Right hindlimb (tissue), 1 donor: ENCODE measurements at regions not wholly inside any gene's neighbourhood (a gene's known extent, or its start where the extent isn't known, plus 50 kb on each side); places are given as distances from the start of the nearest gene placed in this dataset.
"Not testable (repeated sequence)": the region's sequence is repeated elsewhere in the genome, so short reads cannot be mapped to it uniquely, and the experiment has no call there.

Experiments
- DNase-seq: peaks from one replicate; pipeline ENCODE4 v3.0.0-alpha.2; 2018

GRCh38 chr9:113705306-113705927, 170.7 kb upstream of the ZNF618 start:
- DNase-seq: no peak

DNA sequence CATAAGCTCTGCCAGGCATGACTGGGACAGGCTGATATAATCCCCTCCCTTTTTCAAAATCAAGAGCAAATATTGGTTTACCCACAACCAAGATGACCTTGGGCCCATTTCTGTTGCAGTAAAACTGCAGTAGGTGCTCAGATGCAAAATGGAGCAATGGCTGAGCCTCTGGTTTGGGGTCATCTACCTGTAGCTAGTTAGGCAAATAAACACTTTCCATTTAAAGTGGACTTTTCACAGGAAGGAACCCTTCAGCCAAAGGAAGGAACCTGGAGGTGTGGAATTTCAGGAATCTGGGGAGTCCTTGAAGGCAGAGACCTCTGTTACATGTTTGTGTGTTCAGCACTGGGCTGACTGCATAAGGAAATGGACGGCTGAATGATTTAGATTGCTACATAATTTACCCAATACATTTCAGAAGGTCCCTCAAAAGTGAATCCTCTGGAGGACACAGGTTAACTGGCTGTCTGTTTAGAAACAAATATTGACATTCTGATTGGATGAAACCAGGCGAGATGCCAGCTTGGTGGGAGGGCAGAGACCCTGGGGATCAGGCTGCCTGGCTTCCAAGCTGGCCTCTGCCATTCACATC, 170.1 kb upstream of the ZNF618 start:
- DNase-seq: no peak

DNA sequence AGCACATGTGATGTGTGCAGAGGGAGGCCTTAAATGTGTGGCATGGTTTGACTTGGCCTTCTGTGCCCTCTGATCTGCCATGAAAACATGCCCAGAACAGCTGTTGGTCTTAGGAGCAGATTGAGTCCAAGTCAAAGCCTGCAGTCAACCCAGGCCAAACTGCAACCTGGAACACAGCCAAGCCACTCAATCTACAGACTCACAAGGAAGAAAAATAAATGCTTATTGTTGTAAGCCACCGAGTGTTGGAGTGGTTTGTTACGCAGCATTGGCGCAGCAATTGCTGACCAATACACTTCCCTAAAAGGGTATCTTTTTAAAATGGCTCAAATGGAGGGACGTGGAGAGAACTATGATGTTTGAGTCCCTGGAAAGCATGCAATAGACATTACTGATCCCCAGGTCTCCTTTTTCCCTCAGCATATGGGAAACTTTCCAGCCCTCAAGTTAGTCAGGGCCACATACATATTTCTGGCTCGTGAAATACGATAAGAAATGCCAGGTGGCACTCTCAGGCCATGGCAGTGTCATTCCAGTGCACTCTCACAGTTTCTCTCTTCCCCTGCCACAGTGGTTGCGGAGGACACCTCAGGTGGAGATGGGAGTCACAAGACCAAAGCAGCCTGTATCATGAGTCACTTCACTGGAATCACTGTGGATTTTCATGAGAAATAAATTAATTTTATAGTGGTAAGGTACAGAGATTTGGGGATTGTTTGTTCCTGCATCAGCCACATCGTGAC, 168.0 kb upstream of the ZNF618 start:
- no peak for DNase-seq

DNA sequence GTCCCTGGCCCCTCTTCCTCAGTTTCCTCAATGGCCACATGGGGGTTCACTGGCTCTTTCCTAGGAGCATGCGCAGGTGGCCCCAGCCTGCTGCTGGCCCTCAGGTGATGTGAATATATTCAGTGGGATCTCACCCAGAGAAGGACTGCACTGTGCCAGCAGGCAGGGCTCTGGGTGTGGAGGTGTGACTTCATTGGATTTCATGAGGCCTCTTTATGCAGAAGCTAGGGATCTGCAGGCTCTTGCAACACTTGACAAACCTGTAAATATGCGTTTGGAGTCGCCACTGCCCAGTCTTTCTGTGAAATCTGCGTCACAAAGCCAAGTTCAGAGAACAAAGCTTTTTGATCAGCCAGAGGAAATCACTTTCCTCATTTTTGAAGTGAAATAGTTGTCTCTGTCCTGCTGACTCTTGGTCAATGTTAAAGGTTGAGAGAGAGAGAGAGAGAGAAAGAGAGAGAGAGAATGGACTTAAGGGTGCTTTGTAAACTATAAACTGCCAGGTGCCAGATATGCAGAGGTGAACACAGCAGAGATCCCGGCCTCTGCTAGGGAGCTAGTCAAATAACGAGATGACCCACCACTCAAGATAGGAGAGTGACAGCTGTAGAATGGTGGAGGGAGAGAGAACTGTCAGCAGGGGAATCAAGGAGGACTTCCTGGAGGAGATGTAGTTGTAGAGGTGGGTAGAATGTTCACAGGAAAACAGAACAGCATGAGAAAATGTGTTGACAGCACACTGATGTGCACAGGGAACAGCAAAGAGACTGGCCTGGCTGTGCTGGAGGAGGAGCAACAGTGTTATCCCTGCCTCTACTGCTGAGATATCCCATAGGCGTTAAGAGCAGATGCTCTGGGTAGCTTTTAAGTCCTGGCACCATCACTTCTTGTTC, 167.0 kb upstream of the ZNF618 start:
- DNase-seq: no peak

GRCh38 chr9:113709721-113710120, 166.4 kb upstream of the ZNF618 start:
- no peak for DNase-seq

DNA sequence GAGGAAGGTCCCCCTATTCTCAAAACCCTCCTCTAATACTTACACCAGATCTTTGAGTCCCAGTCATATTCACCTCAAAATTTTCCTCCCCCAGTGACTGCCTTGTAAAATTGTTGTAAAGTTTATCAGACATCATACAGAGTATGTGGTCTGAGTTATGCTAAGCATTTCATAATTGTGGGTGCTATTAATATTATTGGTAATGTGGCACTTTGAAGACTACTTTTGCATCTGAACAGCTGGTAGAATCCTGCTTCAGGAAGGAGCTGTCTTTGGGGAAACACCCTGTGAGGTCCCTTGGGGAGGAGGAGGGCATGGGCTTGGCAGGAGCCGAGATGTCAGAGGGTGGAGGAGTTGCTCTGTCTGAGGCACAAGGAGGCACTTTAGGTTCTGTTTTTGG, 164.9 kb upstream of the ZNF618 start:
- no peak for DNase-seq

- DNase-seq: no peak
Measured at GRCh38 chr9:113712053-113712452, 164.1 kb upstream of the ZNF618 start.

- DNase-seq: no peak
Measured at GRCh38 chr9:113715086-113715485, 161.0 kb upstream of the ZNF618 start.

DNA sequence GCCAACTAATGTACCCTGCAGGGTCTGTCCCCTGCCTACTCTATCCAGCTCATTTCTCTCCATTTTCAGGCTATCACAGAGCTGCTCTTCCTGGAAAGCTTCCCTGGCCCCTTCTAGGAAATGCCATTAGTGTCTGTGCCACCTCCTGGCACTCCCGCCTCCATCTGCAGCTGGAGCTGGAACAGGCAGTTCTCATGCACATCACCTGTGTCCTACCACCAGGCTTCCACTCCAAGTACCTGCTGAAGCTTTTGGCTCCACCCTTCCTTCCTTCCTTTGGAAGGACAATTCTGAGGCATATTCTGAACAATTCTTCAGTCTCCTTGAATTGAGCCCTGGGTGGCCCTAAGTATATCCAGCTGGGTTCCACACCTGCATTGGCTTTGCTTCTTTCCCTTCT, 156.2 kb upstream of the ZNF618 start:
- DNase-seq: no peak

- no peak for DNase-seq
Measured at GRCh38 chr9:113720495-113720894, 155.6 kb upstream of the ZNF618 start.

DNA sequence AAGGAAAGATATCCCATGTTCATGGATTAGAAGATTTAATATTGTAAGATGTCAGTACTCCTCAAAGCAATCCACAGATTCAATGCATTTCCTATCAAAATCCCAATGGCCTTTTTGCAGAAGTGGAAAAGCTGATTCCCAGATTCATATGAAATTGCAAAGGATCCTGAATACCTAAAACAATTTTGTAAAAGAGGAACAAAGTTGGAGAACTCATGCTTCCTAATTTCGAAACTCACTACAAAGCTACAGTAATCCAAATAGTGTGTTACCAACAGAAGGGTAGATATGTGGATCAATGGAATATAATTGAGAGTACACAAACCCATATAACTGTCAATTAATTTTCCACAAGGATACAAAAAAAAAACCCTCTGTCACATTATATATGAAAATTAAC, 154.3 kb upstream of the ZNF618 start:
- DNase-seq: no peak

GRCh38 chr9:113724202-113724601, 151.9 kb upstream of the ZNF618 start:
- no peak for DNase-seq

GRCh38 chr9:113728989-113729388, 147.1 kb upstream of the ZNF618 start:
- DNase-seq: no peak

DNA sequence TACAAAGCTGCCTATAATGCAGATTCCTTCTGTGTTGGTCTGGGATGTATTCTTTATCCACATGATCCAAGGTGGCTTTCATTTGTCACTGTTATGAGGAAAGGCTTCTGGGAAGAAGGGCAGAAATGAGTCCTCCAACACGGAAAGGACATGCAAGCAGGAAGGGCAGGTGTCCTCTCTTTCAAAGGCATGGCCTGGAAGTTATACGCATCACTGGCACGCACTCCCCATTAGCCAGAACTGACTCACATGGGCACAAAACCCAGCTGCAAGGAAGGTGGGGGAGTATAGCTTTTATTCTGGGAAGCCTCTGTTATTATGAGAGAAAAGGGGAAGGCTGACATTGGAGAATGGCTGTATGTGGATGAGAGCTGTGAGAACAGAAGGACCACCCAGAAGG, 141.3 kb upstream of the ZNF618 start:
- no peak for DNase-seq

DNA sequence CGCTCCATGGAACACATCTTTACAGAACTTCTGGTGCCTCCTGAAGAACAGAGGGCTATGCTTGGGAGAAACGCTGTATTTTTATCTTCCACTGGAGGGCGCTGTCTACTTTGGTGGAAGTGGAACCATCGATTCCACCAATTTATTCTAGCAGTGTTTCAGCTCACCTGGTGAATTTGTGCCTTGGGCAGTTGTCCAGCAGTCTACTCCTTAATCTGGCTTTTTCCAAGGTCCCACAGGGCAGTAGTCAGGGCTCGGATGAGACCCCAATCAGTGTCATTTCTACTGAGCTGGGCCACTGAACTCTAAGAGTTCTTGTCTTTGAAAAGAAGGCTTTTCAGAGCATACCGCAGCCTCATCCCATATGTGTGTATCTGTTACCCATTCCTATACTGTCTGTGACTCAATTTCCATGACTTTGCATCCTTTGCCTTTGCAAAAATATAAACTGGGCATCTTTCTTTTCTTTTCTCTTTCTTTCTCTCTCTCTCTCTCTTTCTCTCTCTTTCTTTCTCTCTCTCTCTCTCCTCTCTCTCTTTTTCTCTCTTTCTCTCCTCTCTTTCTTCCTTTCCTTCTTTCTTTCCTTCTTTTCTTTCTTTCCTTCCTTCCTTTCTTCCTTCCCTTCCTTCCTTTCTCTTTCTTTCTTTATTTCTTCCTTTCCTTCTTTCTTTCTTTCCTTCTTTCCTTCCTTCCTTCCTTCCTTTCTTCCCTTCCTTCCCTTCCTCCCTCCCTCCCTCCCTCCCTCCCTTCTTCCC, 138.4 kb upstream of the ZNF618 start:
- peak; percentile 59 for DNase-seq

DNA sequence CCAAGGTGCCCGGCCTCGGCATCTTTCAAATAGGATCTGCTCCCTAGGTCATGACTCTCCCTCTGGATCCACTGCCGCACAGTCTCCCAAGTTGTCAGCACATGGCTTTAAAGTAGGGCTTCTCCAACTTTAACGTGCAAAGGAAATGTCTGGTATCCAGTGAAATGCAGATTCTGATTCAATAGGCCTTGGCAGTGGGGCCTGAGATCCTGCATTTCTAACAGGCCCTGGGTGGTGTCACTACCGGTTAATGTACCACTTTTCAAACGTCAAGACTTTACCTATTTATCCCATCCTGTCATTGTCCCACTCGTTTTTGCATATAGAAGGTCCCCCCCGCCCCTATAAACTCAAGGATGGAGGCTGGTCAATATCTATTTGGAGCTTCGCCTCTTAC, 137.6 kb upstream of the ZNF618 start:
- no peak for DNase-seq

DNA sequence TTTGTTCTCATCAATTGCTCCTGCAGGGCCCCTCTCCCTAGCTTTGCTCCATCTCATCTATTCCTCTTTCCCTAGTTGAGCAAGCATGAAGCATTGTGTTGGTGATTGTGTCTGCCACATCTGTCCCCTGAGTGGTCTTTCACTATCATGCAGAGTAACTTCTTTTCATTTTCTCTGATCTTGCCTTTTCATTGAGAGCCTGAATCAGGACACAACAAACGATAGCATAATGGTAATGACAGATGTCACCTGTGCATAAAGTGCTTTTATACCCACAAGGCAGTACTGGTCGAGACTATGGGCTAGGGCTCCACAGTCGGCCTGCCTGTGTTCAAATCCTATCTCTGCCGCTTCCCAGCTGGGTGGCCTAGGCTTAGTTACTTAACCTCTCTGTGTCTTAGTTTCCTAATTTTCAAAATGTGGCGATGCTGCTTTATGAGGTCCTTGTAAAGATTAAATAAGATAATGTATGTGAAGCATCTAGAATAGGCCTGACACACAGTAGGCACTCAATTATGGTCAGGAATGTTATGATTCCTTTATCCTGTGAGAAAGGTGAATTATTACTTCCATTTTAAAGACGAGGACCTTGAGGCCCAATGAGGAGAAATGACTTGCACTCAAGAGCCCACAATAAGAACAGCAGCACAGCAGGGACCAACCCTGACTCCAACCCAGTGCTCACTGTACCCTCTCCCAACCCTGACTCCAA, 137.1 kb upstream of the ZNF618 start:
- DNase-seq: no peak

GRCh38 chr9:113739605-113740507, 136.3 kb upstream of the ZNF618 start:
- DNase-seq: not testable (repeated sequence)

DNA sequence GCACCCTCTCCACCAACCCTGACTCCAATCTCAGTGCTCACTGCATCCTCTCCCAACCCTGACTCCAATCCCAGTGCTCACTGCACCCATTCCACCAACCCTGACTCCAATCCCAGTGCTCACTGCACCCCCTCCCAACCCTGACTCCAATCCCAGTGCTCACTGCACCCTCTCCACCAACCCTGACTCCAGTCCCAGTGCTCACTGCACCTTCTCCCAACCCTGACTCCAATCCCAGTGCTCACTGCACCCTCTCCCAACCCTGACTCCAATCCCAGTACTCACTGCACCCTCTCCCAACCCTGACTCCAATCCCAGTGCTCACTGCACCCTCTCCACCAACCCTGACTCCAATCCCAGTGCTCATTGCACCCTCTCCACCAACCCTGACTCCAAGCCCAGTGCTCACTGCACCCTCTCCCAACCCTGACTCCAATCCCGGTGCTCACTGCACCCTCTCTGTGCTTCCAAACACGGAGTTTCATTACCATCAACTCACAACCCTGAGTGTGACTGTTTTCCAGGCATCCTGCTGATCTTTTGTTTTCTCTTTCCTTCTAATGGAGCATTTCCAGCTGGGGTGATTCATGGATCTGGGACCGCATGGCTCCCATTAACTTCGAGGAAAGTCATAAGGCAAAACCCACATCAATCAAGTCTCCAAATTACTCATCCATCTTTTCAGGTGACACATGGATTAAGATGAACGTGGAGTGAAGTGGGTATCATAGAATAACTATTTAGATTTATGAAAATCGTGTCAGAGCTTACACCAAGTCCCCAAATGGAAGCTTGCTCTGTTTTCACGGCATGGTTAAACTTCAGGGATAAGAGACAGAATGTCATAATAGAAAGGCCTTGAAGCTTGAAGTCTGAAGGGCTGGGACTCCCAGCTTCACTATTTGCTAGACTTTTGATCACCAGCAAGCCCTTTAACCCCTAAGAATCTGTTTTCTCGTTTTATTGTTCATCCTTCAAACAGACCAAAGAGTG, 135.3 kb upstream of the ZNF618 start:
- not testable (repeated sequence) for DNase-seq
